NCI-H345 (cell line): ENCODE measurements at regions not wholly inside any gene's neighbourhood (a gene's known extent, or its start where the extent isn't known, plus 50 kb on each side); places are given as distances from the start of the nearest gene placed in this dataset.

Source experiments
- DNase-seq: peaks from one replicate; lab custom pipeline; 2025; lab: John Stamatoyannopoulos, UW

- no peak for DNase-seq
Measured at GRCh38 chr10:78802431-78802830, 266.3 kb upstream of the ZMIZ1 start.

GRCh38 chr10:78802866-78803265 lies 265.9 kb upstream of the ZMIZ1 start:
- no peak for DNase-seq

GRCh38 chr10:78803710-78804109 lies 265.1 kb upstream of the ZMIZ1 start:
- DNase-seq: no peak

- DNase-seq: no peak
Measured at GRCh38 chr10:78804411-78805032, 264.2 kb upstream of the ZMIZ1 start.

GRCh38 chr10:78805176-78805575 lies 263.6 kb upstream of the ZMIZ1 start:
- DNase-seq: no peak

- DNase-seq: no peak
Measured at GRCh38 chr10:78806681-78807221, 262.0 kb upstream of the ZMIZ1 start.

GRCh38 chr10:78807504-78808203 lies 261.1 kb upstream of the ZMIZ1 start:
- no peak for DNase-seq

GRCh38 chr10:78808286-78808685 lies 260.5 kb upstream of the ZMIZ1 start:
- DNase-seq: no peak

- no peak for DNase-seq
Measured at GRCh38 chr10:78808736-78809367, 259.9 kb upstream of the ZMIZ1 start.

- DNase-seq: no peak
Measured at GRCh38 chr10:78811174-78811573, 257.6 kb upstream of the ZMIZ1 start.

- DNase-seq: no peak
Measured at GRCh38 chr10:78812571-78813318, 256.0 kb upstream of the ZMIZ1 start.

- no peak for DNase-seq
Measured at GRCh38 chr10:78813526-78813925, 255.2 kb upstream of the ZMIZ1 start.

- DNase-seq: no peak
Measured at GRCh38 chr10:78813998-78814399, 254.8 kb upstream of the ZMIZ1 start.

- no peak for DNase-seq
Measured at GRCh38 chr10:78814407-78814806, 254.4 kb upstream of the ZMIZ1 start.

- DNase-seq: no peak
Measured at GRCh38 chr10:78815702-78816334, 252.9 kb upstream of the ZMIZ1 start.

GRCh38 chr10:78817361-78817760 lies 251.4 kb upstream of the ZMIZ1 start:
- DNase-seq: no peak

GRCh38 chr10:78817804-78818203 lies 251.0 kb upstream of the ZMIZ1 start:
- no peak for DNase-seq

GRCh38 chr10:78819361-78820006 lies 249.3 kb upstream of the ZMIZ1 start:
- DNase-seq: no peak

- DNase-seq: no peak
Measured at GRCh38 chr10:78820007-78820362, 248.8 kb upstream of the ZMIZ1 start.

- no peak for DNase-seq
Measured at GRCh38 chr10:78821052-78821451, 247.7 kb upstream of the ZMIZ1 start.
